ENCODE measurements at regions not wholly inside any gene's neighbourhood (a gene's known extent, or its start where the extent isn't known, plus 50 kb on each side); places are given as distances from the start of the nearest gene placed in this dataset.
"Not testable (repeated sequence)": the region's sequence is repeated elsewhere in the genome, so short reads cannot be mapped to it uniquely, and the experiment has no call there.

DNA sequence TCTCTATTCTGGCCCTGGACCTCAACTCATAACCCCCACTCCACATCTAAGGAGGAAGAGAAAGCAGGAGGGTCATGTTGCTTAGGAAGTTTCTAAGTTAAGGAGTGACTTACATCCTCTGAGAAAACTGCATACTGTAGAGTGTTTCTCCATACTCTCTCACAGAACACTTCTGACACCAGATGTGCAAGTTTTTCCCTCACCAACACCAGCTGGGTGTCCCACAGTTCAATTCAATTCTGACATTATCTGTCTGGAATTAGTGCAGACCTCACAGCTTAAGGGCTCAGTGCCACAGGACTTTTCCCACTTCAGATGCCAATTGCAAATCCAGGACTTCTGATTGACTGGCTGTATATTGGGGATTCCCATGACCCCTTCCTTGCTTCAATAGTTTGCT, 89.0 kb upstream of the SFRP2 start:
- TF ChIP-seq CTCF (IDR thresholded peaks at IDR 0.05): no peak
- TF ChIP-seq POLR2A (IDR thresholded peaks at IDR 0.05): no peak
- no peaks in the 10 kb centered on the region for H3K27me3 ChIP-seq
- no peak overlapping the region for H3K4me3 ChIP-seq
- no peaks in the 10 kb centered on the region for H3K4me1 ChIP-seq (replicated peaks in 1 of 2)
- no peak overlapping the region for H3K27ac ChIP-seq
- intact Hi-C loops (cut with DNase I): no loop called here
- H3K36me3 ChIP-seq (replicated peaks in 1 of 2): no peaks in the 10 kb centered on the region
- H3K9me3 ChIP-seq (replicated peaks in 1 of 3): peaks cover 0 to 7% (median 0%) of the 10 kb centered on the region in 3 donors
- DNase-seq: no peak

GRCh38 chr4:153873741-153874140, 84.9 kb upstream of the SFRP2 start:
- no peak for TF ChIP-seq POLR2A (IDR thresholded peaks at IDR 0.05)
- TF ChIP-seq CTCF (IDR thresholded peaks at IDR 0.05): no peak
- WGBS, 4 donors: 75 to 89% (median 88%) methylated on average over 1 of the region's 1 CpG
- no peaks in the 10 kb centered on the region for H3K4me1 ChIP-seq (replicated peaks in 1 of 2)
- no peaks in the 10 kb centered on the region for H3K36me3 ChIP-seq (replicated peaks in 1 of 2)
- no peak overlapping the region for H3K27ac ChIP-seq
- H3K27me3 ChIP-seq: no peaks in the 10 kb centered on the region
- H3K4me3 ChIP-seq: no peak overlapping the region
- no peak for DNase-seq
- intact Hi-C loops (cut with DNase I): no loop called here
- no peaks in the 10 kb centered on the region for H3K9me3 ChIP-seq (replicated peaks in 1 of 3)

DNA sequence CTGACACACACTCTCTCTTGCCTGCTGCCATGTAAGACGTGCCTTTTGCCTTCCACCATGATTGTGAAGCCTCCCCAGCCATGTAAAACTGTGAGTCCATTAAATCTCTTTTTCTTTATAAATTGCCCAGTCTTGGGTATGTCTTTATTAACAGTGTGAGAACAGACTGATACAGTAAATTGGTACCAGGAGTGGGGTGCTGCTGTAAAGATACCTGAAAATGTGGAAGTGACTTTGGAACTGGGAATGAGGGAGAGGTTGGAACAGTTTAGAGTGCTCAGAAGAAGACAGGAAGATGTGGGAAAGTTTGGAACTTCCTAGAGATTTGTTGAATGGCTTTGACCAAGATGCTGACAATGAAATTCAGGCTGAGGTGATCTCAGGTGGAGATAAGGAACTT, 77.9 kb upstream of the SFRP2 start:
- WGBS, 4 donors: 92 to 100% (median 94%) methylated on average over 1 of the region's 1 CpG
- H3K36me3 ChIP-seq (replicated peaks in 1 of 2); H3K27ac ChIP-seq; H3K9me3 ChIP-seq (replicated peaks in 1 of 3); H3K4me1 ChIP-seq (replicated peaks in 1 of 2); H3K27me3 ChIP-seq; H3K4me3 ChIP-seq; DNase-seq; intact Hi-C loops (cut with DNase I): not testable (repeated sequence)

GRCh38 chr4:153852501-153852900, 63.6 kb upstream of the SFRP2 start:
- 61 to 86% (median 73%) methylated on average over 1 of the region's 1 CpG for WGBS, 4 donors
- H3K36me3 ChIP-seq (replicated peaks in 1 of 2): no peaks in the 10 kb centered on the region
- intact Hi-C loops (cut with DNase I): no loop called here

More at GRCh38 chr4:153852501-153852900, 63.6 kb upstream of the SFRP2 start:
- no peak for TF ChIP-seq POLR2A (IDR thresholded peaks at IDR 0.05)
- TF ChIP-seq CTCF (IDR thresholded peaks at IDR 0.05): no peak
- Histone ChIP-seq H3K9me3 (replicated peaks in 1 of 3) (no peaks in the 10 kb centered on the region), H3K27me3 (no peaks in the 10 kb centered on the region), H3K4me3 (no peak overlapping the region), H3K27ac (no peak overlapping the region), H3K4me1 (replicated peaks in 1 of 2) (no peaks in the 10 kb centered on the region)
- no peak for DNase-seq
